ENCODE measurements at regions not wholly inside any gene's neighbourhood (a gene's known extent, or its start where the extent isn't known, plus 50 kb on each side); places are given as distances from the start of the nearest gene placed in this dataset.

GRCh38 chr12:127273626-127274025, 993.3 kb upstream of the TMEM132C start:
- Histone ChIP-seq H3K36me3 (no peaks in the 10 kb centered on the region), H3K9me3 (no peaks in the 10 kb centered on the region), H3K4me1 (no peaks in the 10 kb centered on the region), H3K4me3 (no peak overlapping the region), H3K27me3 (no peaks in the 10 kb centered on the region), H3K27ac (no peak overlapping the region)
- WGBS, 5 donors = 87 to 94% (median 91%) methylated on average over 3 of the region's 3 CpGs
- no peak for TF ChIP-seq POLR2A (IDR thresholded peaks at IDR 0.05)
- no peak for TF ChIP-seq EP300 (IDR thresholded peaks at IDR 0.05)
- no peak for DNase-seq
- intact Hi-C loops (cut with DNase I; ENCODE audit: low total_unique reads) = no loop called here

GRCh38 chr12:127275416-127275815, 991.6 kb upstream of the TMEM132C start:
- peaks cover 0 to 13% (median 2%) of the 10 kb centered on the region in 3 donors for H3K27me3 ChIP-seq
- WGBS, 5 donors = 83 to 88% (median 84%) methylated on average over 4 of the region's 4 CpGs
- no peak for DNase-seq
- no peak overlapping the region for H3K27ac ChIP-seq
- peaks cover 0 to 2% (median under 1%) of the 10 kb centered on the region in 4 donors for H3K4me1 ChIP-seq
- H3K9me3 ChIP-seq = no peaks in the 10 kb centered on the region
- intact Hi-C loops (cut with DNase I; ENCODE audit: low total_unique reads) = no loop called here
- H3K36me3 ChIP-seq = no peaks in the 10 kb centered on the region
- TF ChIP-seq EP300 (IDR thresholded peaks at IDR 0.05) = no peak
- TF ChIP-seq POLR2A (IDR thresholded peaks at IDR 0.05) = no peak
- no peak overlapping the region for H3K4me3 ChIP-seq

GRCh38 chr12:127277882-127278281, 989.1 kb upstream of the TMEM132C start:
- no peaks in the 10 kb centered on the region for H3K36me3 ChIP-seq
- 52 to 79% (median 77%) methylated on average over 7 of the region's 7 CpGs for WGBS, 5 donors

GRCh38 chr12:127278351-127278750, 988.6 kb upstream of the TMEM132C start:
- Histone ChIP-seq H3K27ac (no peak overlapping the region), H3K9me3 (no peaks in the 10 kb centered on the region), H3K4me3 (no peak overlapping the region), H3K36me3 (no peaks in the 10 kb centered on the region), H3K4me1 (peaks cover 0 to 7% (median 6%) of the 10 kb centered on the region in 4 donors), H3K27me3 (peaks cover 0 to 19% (median 6%) of the 10 kb centered on the region in 3 donors)
- intact Hi-C loops (cut with DNase I; ENCODE audit: low total_unique reads) = no loop called here
- TF ChIP-seq POLR2A (IDR thresholded peaks at IDR 0.05) (no peak), CTCF (IDR thresholded peaks at IDR 0.05) (no peak)
- 82 to 96% (median 94%) methylated on average over 3 of the region's 3 CpGs for WGBS, 5 donors
- DNase-seq = no peak

More at GRCh38 chr12:127277882-127278281, 989.1 kb upstream of the TMEM132C start:
- H3K27ac ChIP-seq = no peak overlapping the region
- TF ChIP-seq POLR2AphosphoS5 (IDR thresholded peaks at IDR 0.05) (no peak), POLR2A (IDR thresholded peaks at IDR 0.05) (no peak), CTCF (IDR thresholded peaks at IDR 0.05) (no peak), EP300 (IDR thresholded peaks at IDR 0.05) (no peak)
- H3K4me3 ChIP-seq = no peak overlapping the region
- peaks cover 0 to 19% (median 6%) of the 10 kb centered on the region in 3 donors for H3K27me3 ChIP-seq
- intact Hi-C loops (cut with DNase I; ENCODE audit: low total_unique reads) = no loop called here
- peaks cover 0 to 7% (median 6%) of the 10 kb centered on the region in 4 donors for H3K4me1 ChIP-seq
- no peaks in the 10 kb centered on the region for H3K9me3 ChIP-seq
- no peak for DNase-seq

GRCh38 chr12:127280393-127281275, 986.3 kb upstream of the TMEM132C start:
- Histone ChIP-seq H3K4me3 (no peak overlapping the region), H3K4me1 (peaks cover 0 to 17% (median 6%) of the 10 kb centered on the region in 4 donors), H3K27me3 (peaks cover 0 to 19% (median 6%) of the 10 kb centered on the region in 3 donors), H3K9me3 (no peaks in the 10 kb centered on the region), H3K36me3 (no peaks in the 10 kb centered on the region), H3K27ac (no peak overlapping the region)
- intact Hi-C loops (cut with DNase I; ENCODE audit: low total_unique reads) = no loop called here
- 15 to 27% (median 16%) methylated on average over 29 to 43 of the region's 43 CpGs for WGBS, 5 donors
- peak; percentile 72 to 76 for DNase-seq
- peak in 5 of 7 experiments; percentile 79 to 90 (median 87) for TF ChIP-seq CTCF (IDR thresholded peaks at IDR 0.05)
- TF ChIP-seq EP300 (IDR thresholded peaks at IDR 0.05) = no peak
- TF ChIP-seq POLR2A (IDR thresholded peaks at IDR 0.05) = no peak
- TF ChIP-seq POLR2AphosphoS5 (IDR thresholded peaks at IDR 0.05) = no peak

Measured in stomach (tissue), 8 donors.